Astrocyte (in vitro differentiated cells and primary cell): ENCODE measurements at regions not wholly inside any gene's neighbourhood (a gene's known extent, or its start where the extent isn't known, plus 50 kb on each side); places are given as distances from the start of the nearest gene placed in this dataset.

ENCODE experiments used
- DNase-seq: peaks from one replicate; pipeline ENCODE4 v3.0.0-alpha.2; 2010; ENCODE audit warnings: low read depth
- FAIRE-seq: peaks from 2 replicates; lab custom pipeline; 2011; peaks lifted over from hg19 to GRCh38; lab: Jason Lieb, UNC
- H2AFZ ChIP-seq: 2 replicates; pipeline ENCODE4 v1.6.0; 2012; ENCODE audit warnings: low read depth, low read length, inconsistent platforms
- H3K27ac ChIP-seq: 2 replicates; pipeline ENCODE4 v1.5.1; 2011; ENCODE audit warnings: low read depth, low read length, inconsistent platforms
- H3K27me3 ChIP-seq: 2 replicates; pipeline ENCODE4 v1.6.0; 2011; ENCODE audit warnings: low read length, inconsistent platforms; ENCODE audit not compliant: insufficient read depth
- H3K36me3 ChIP-seq: 2 replicates; pipeline ENCODE4 v1.5.1; 2011; ENCODE audit warnings: low read length, inconsistent platforms; ENCODE audit not compliant: insufficient read depth
- H3K4me1 ChIP-seq: 2 replicates; pipeline ENCODE4 v1.5.1; 2011; ENCODE audit warnings: low read length, inconsistent platforms; ENCODE audit not compliant: insufficient read depth
- H3K4me2 ChIP-seq: 2 replicates; pipeline ENCODE4 v1.6.0; 2012; ENCODE audit warnings: low read length, inconsistent platforms
- H3K4me3 ChIP-seq: 2 replicates; pipeline ENCODE4 v1.5.1; 2011; ENCODE audit warnings: low read depth, mild to moderate bottlenecking, low read length, inconsistent platforms; ENCODE audit not compliant: insufficient read depth
- H3K79me2 ChIP-seq: 2 replicates; pipeline ENCODE4 v1.6.0; 2012; ENCODE audit warnings: mild to moderate bottlenecking, low read length, inconsistent platforms; ENCODE audit not compliant: insufficient read depth
- H3K9ac ChIP-seq: 2 replicates; pipeline ENCODE4 v1.6.0; 2012; ENCODE audit warnings: mild to moderate bottlenecking, low read length, inconsistent platforms
- H3K9me3 ChIP-seq: 2 replicates; pipeline ENCODE4 v1.5.1; 2012; ENCODE audit warnings: low read depth, mild to moderate bottlenecking, low read length, inconsistent platforms; ENCODE audit not compliant: insufficient read depth
- H4K20me1 ChIP-seq: 2 replicates; pipeline ENCODE4 v1.6.0; 2012; ENCODE audit warnings: low read length, inconsistent platforms; ENCODE audit not compliant: insufficient read depth
- H3K27ac Mint-ChIP-seq: one replicate; pipeline ENCODE4 v1.8.0; 2021; ENCODE audit warnings: mild to moderate bottlenecking, mixed read lengths; ENCODE audit not compliant: unreplicated experiment
- H3K27me3 Mint-ChIP-seq: one replicate; pipeline ENCODE4 v1.8.0; 2021; ENCODE audit warnings: low read depth, mixed read lengths; ENCODE audit not compliant: unreplicated experiment
- H3K36me3 Mint-ChIP-seq: one replicate; pipeline ENCODE4 v1.8.0; 2021; ENCODE audit warnings: low read depth, mixed read lengths; ENCODE audit not compliant: unreplicated experiment
- H3K4me1 Mint-ChIP-seq: one replicate; pipeline ENCODE4 v1.8.0; 2021; ENCODE audit warnings: low read depth, mixed read lengths; ENCODE audit not compliant: unreplicated experiment
- H3K4me3 Mint-ChIP-seq: one replicate; pipeline ENCODE4 v1.8.0; 2021; ENCODE audit warnings: mild to moderate bottlenecking, moderate library complexity, mixed read lengths; ENCODE audit not compliant: unreplicated experiment
- H3K9me3 Mint-ChIP-seq: one replicate; pipeline ENCODE4 v1.8.0; 2021; ENCODE audit warnings: mild to moderate bottlenecking, mixed read lengths; ENCODE audit not compliant: unreplicated experiment
- EZH2 ChIP-seq: IDR thresholded peaks from 2 replicates; pipeline ENCODE4 v1.6.1; 2012; ENCODE audit warnings: mild to moderate bottlenecking, low read length, inconsistent platforms; ENCODE audit not compliant: insufficient read depth
- TF ChIP-seq, protein P1 (sequence below): IDR thresholded peaks from 2 replicates; pipeline ENCODE4 v1.5.1; 2011; ENCODE audit warnings: low read depth, mild to moderate bottlenecking, inconsistent platforms, low read length, moderate library complexity; ENCODE audit not compliant: insufficient read depth

DNA sequence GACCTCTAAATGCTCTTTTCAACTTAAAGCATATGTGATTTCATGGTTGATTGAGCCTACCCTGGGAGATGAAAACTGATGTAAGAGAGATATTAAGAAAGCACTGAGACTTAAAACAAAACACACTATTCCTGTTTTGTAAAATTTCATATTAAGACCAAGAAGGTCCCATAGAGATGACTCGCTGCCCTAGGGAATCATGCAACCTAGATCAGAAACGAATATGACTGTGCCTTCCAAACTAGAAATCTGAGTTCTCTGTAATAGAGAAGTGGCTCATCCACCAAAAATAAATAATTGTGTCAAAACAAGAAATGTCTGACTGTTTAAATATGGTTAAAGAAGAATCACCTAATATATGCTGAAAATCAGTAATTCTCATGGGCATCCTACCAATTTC lies 776.8 kb upstream of the SOX11 start:
- Histone ChIP-seq H2AFZ (no peak overlapping the region), H3K36me3 (no peaks in the 10 kb centered on the region), H3K9ac (no peak overlapping the region), H3K79me2 (no peaks in the 10 kb centered on the region), H3K9me3 (no peaks in the 10 kb centered on the region), H3K4me1 (no peaks in the 10 kb centered on the region), H3K27me3 (no peaks in the 10 kb centered on the region), H4K20me1 (no peaks in the 10 kb centered on the region), H3K27ac (no peak overlapping the region), H3K4me3 (no peak overlapping the region), H3K4me2 (no peak overlapping the region)
- Mint-ChIP-seq H3K27me3 (no peaks in the 10 kb centered on the region), H3K36me3 (no peaks in the 10 kb centered on the region), H3K4me1 (no peaks in the 10 kb centered on the region), H3K4me3 (no peak overlapping the region), H3K27ac (no peak overlapping the region), H3K9me3 (peaks cover 2% of the 10 kb centered on the region)
- DNase-seq (no peak), FAIRE-seq (no peak)
- TF ChIP-seq, protein P1, sequence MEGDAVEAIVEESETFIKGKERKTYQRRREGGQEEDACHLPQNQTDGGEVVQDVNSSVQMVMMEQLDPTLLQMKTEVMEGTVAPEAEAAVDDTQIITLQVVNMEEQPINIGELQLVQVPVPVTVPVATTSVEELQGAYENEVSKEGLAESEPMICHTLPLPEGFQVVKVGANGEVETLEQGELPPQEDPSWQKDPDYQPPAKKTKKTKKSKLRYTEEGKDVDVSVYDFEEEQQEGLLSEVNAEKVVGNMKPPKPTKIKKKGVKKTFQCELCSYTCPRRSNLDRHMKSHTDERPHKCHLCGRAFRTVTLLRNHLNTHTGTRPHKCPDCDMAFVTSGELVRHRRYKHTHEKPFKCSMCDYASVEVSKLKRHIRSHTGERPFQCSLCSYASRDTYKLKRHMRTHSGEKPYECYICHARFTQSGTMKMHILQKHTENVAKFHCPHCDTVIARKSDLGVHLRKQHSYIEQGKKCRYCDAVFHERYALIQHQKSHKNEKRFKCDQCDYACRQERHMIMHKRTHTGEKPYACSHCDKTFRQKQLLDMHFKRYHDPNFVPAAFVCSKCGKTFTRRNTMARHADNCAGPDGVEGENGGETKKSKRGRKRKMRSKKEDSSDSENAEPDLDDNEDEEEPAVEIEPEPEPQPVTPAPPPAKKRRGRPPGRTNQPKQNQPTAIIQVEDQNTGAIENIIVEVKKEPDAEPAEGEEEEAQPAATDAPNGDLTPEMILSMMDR, result no peak
- no peak for TF ChIP-seq EZH2

DNA sequence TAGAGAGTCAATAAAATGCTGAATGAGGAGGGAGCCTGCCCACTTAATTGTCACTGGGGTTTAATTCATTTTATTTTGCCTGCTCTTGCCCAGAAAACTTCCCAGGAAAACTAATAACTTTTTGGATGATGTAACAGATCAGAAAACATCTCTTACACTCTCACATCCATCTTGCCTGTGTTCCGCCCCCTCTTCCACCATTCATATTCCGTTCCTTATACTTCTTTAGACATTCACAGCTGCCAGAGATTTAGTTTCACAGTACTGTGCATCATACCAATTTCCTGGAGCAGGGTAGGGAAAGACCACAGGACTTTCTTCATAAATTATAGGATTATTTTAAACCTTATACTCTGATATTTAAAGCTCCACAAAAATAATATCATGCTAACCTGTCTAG lies 776.1 kb upstream of the SOX11 start:
- no peak for FAIRE-seq
- Histone ChIP-seq H3K4me3 (no peak overlapping the region), H3K27me3 (no peaks in the 10 kb centered on the region), H3K36me3 (no peaks in the 10 kb centered on the region), H3K9me3 (no peaks in the 10 kb centered on the region), H3K4me2 (no peak overlapping the region), H3K4me1 (no peaks in the 10 kb centered on the region), H3K27ac (no peak overlapping the region), H3K79me2 (no peaks in the 10 kb centered on the region), H3K9ac (no peak overlapping the region), H2AFZ (no peak overlapping the region), H4K20me1 (no peaks in the 10 kb centered on the region)
- no peaks in the 10 kb centered on the region for H3K4me1 Mint-ChIP-seq
- H3K36me3 Mint-ChIP-seq, result no peaks in the 10 kb centered on the region
- H3K27ac Mint-ChIP-seq, result no peak overlapping the region
- no peak for DNase-seq
- H3K4me3 Mint-ChIP-seq, result no peak overlapping the region
- H3K27me3 Mint-ChIP-seq, result no peaks in the 10 kb centered on the region
- TF ChIP-seq, protein P1, result no peak
- no peak for TF ChIP-seq EZH2
- no peaks in the 10 kb centered on the region for H3K9me3 Mint-ChIP-seq

DNA sequence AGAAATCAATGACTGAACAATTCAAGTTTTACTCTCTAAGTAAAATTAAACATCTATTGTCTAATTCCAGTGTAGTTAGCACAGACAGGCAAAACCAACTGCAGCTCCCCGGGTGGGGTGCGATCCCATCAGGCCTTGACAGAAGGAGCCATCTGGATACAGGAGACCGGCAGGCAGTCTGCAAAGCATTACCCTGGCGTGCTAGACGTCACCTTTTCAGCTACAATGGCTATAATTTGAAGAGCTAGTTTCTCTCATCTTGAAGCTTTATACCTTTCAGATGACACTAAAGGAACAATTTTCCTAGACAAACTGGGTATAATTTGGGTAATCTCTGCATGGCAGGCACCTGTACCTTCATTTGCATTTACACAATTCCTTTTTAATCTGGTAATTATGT lies 761.5 kb upstream of the SOX11 start:
- Histone ChIP-seq H3K27me3 (no peaks in the 10 kb centered on the region), H3K4me2 (no peak overlapping the region), H3K79me2 (no peaks in the 10 kb centered on the region), H3K9me3 (no peaks in the 10 kb centered on the region), H3K27ac (no peak overlapping the region), H3K36me3 (no peaks in the 10 kb centered on the region), H3K4me3 (no peak overlapping the region), H3K4me1 (no peaks in the 10 kb centered on the region), H3K9ac (no peak overlapping the region), H2AFZ (no peak overlapping the region), H4K20me1 (no peaks in the 10 kb centered on the region)
- DNase-seq, result no peak
- no peak for TF ChIP-seq EZH2
- TF ChIP-seq, protein P1, result no peak
- peaks cover 3% of the 10 kb centered on the region for H3K36me3 Mint-ChIP-seq
- H3K27ac Mint-ChIP-seq, result no peak overlapping the region
- H3K4me1 Mint-ChIP-seq, result peaks cover 6% of the 10 kb centered on the region
- FAIRE-seq, result no peak
- H3K4me3 Mint-ChIP-seq, result no peak overlapping the region
- no peaks in the 10 kb centered on the region for H3K9me3 Mint-ChIP-seq
- H3K27me3 Mint-ChIP-seq, result no peaks in the 10 kb centered on the region
